VCaP (cell line): ENCODE measurements at regions not wholly inside any gene's neighbourhood (a gene's known extent, or its start where the extent isn't known, plus 50 kb on each side); places are given as distances from the start of the nearest gene placed in this dataset.
A peak's percentile ranks its signal among the peaks of the same experiment; 100 is the strongest.

Experiments used
- H3K27ac ChIP-seq: fragments of 450-650 bp; 2 replicates; pipeline ENCODE4 v1.5.1; 2017
- CTCF ChIP-seq: fragments of 450-650 bp; conservative IDR thresholded peaks from 2 replicates; pipeline ENCODE4 v1.5.1; 2017; ENCODE audit warnings: mild to moderate bottlenecking, moderate library complexity

GRCh38 chr4:23135792-23136645 lies 443.3 kb downstream of the GBA3 start:
- peak; percentile 82 for TF ChIP-seq CTCF
- no peak overlapping the region for H3K27ac ChIP-seq

GRCh38 chr4:23134331-23134730 lies 441.6 kb downstream of the GBA3 start:
- H3K27ac ChIP-seq: no peak overlapping the region
- no peak for TF ChIP-seq CTCF

DNA sequence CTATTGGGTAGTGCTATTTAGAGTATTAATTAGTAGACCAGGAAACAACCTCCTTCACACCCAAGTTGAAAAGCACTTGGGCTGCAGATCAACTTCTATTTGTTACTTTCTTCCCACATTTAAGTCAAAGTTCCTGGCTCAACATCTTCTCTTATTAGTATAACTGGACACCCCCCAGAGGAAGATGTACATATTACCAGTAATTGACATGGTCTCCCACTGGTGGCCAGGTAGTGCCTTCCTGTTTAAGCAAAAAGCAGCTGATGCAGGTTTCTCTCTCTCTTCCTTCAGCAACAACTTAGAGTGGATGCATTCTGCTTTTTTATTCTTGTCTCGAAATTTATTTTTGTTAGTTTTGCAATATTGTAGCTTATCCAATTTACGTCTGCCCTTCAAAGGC lies 438.1 kb downstream of the GBA3 start:
- H3K27ac ChIP-seq: no peak overlapping the region
- no peak for TF ChIP-seq CTCF

GRCh38 chr4:23125118-23125517 lies 432.4 kb downstream of the GBA3 start:
- no peak overlapping the region for H3K27ac ChIP-seq
- no peak for TF ChIP-seq CTCF

DNA sequence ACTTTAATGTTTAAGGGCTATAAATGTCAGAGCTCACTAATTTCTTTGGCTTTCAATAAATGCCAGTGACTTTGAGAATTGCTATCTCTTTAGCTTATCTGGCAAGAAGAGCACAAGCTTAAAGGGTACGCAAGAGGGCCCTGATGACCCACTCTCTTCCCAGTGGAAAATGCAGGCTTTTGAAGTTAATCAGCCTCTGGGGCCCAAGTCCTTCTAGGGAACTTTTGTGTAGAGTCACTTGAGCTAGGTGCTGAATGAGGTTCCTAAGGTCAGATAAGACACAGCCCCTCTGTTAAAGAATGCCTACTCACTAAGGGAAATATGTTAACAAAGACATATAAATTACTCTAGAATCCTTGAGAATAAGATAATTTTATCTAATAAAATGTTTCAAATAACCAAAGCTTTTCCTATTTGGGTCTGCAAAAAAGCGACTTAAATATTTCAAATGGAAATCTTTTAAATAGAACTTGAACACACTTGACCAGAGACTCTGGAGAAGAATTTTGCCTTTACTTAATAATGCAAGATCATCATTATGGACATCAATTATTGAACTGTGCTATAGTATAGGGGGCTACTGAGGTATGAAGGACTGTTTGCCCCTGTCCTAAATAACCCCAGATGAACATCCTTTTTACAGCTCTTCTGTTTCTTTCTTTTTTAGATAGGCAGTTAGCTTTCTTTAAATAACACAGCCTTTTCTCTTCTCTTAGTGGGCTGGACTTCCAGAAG lies 430.1 kb downstream of the GBA3 start:
- TF ChIP-seq CTCF: no peak
- H3K27ac ChIP-seq: no peak overlapping the region

DNA sequence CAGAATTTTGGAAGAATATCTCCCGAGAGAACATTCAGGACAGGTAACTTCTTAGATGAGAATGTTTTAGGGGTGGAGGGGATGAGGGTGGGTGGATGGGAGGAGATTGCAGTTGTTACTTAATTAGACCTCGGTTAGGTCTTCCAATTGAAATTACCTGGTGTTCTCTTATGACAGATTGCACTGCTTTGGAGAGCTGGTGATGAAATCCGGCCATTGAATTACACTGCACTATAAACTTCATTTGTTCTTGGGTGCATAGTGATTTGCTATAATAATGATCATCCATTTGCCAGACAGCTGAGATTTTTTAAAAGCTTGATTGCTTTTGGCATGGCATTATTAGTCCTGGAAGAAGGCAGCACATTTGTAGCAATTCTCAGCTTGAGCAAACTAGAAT lies 427.6 kb downstream of the GBA3 start:
- TF ChIP-seq CTCF: no peak
- no peak overlapping the region for H3K27ac ChIP-seq

- no peak overlapping the region for H3K27ac ChIP-seq
- no peak for TF ChIP-seq CTCF
Observed at GRCh38 chr4:23117826-23118225, 425.1 kb downstream of the GBA3 start.
